Right lobe of liver (tissue), 6 donors: ENCODE measurements at regions not wholly inside any gene's neighbourhood (a gene's known extent, or its start where the extent isn't known, plus 50 kb on each side); places are given as distances from the start of the nearest gene placed in this dataset.

Experiments used
- ATAC-seq, 4 donors: fragments of 200-7000 bp; cut with Tn5 transposase; one replicate each; pipeline ENCODE4 v1.9.1; 2020; ENCODE audit warnings: mild to moderate bottlenecking in 4 of 4, moderate library complexity in 4 of 4
- DNase-seq, 3 donors: peaks; one replicate each; pipeline ENCODE4 v3.0.0-alpha.2; 2020
- H3K27ac ChIP-seq, 3 donors: fragments of 200-600 bp; one replicate each; pipeline ENCODE4 v1.8.0; 2022
- H3K27me3 ChIP-seq, 2 donors: fragments of 200-600 bp; one replicate each; pipeline ENCODE4 v1.8.0; 2022
- H3K36me3 ChIP-seq, 4 donors: fragments of 200-600 bp; sonication (generic) in 1 of 4; one replicate each; pipeline versions ENCODE4 v1.5.1 to v1.8.0; 2017 to 2022; ENCODE audit warnings: control low read depth in 1 of 4
- H3K4me1 ChIP-seq, 4 donors: fragments of 200-600 bp; sonication (generic) in 1 of 4; one replicate each; pipeline versions ENCODE4 v1.5.1 to v1.8.0; 2017 to 2022; ENCODE audit warnings: control low read depth in 1 of 4
- H3K4me3 ChIP-seq, 3 donors: fragments of 200-600 bp; one replicate each; pipeline ENCODE4 v1.8.0; 2022
- H3K9me3 ChIP-seq, 4 donors: fragments of 200-600 bp; sonication (generic) in 1 of 4; one replicate each; pipeline versions ENCODE4 v1.5.1 to v1.8.0; 2017 to 2022; ENCODE audit warnings: control low read depth in 1 of 4
- CTCF ChIP-seq, 4 donors: fragments of 200-600 bp in 3 of 4; fragments of 450-650 bp in 1 of 4; IDR thresholded peaks; one replicate each; pipeline versions ENCODE4 v1.5.1 to v1.8.0; 2016 to 2022; ENCODE audit warnings: antibody characterized with exemption in 4 of 4, mild to moderate bottlenecking in 2 of 4
- POLR2A ChIP-seq: fragments of 450-650 bp; IDR thresholded peaks from one replicate; pipeline ENCODE4 v1.6.1; 2017; ENCODE audit warnings: antibody characterized with exemption, mild to moderate bottlenecking
- WGBS: methylation state at CpG from one replicate; pipeline ENCODE4 v1.1.6; 2018; ENCODE audit warnings: low coverage, low lambda C conversion rate; ENCODE audit not compliant: insufficient coverage; ENCODE audit errors: missing lambda C conversion rate; 5-methylcytosine and 5-hydroxymethylcytosine counted together
- intact Hi-C, 2 donors: fragments of 100-400 bp; cut with DNase I; formaldehyde crosslinking; loops; one replicate each; pipeline versions ENCODE4 v1.11.2 to v1.14.1; 2022
- donor health status: DM: no; HTN: yes; CAD: no.
- donor health status: DM: no; HTN: no; CAD: no.
- donor health status: DM: no; HTN: no; CAD: no.
- donor health status: DM: no; HTN: yes; CAD: no.
- donor health status: DM: no; HTN: yes; CAD: no.

GRCh38 chr20:56121850-56122249, 116.5 kb upstream of the CBLN4 start:
- H3K27me3 ChIP-seq = no peaks in the 10 kb centered on the region
- WGBS = 67% methylated on average over 1 of the region's 1 CpG
- TF ChIP-seq CTCF (IDR thresholded peaks at IDR 0.05) = no peak
- TF ChIP-seq POLR2A = no peak
- no peaks in the 10 kb centered on the region for H3K36me3 ChIP-seq
- H3K4me1 ChIP-seq = no peaks in the 10 kb centered on the region
- intact Hi-C loops = no loop called here
- DNase-seq = no peak
- H3K4me3 ChIP-seq = no peak overlapping the region
- H3K27ac ChIP-seq = no peak overlapping the region
- ATAC-seq = no peak
- no peaks in the 10 kb centered on the region for H3K9me3 ChIP-seq

GRCh38 chr20:56143759-56144158, 104.8 kb upstream of the MC3R start:
- intact Hi-C loops = no loop called here
- DNase-seq (no peak), ATAC-seq (no peak)
- no peak overlapping the region for H3K27ac ChIP-seq
- H3K4me1 ChIP-seq = no peaks in the 10 kb centered on the region
- H3K4me3 ChIP-seq = no peak overlapping the region
- no peaks in the 10 kb centered on the region for H3K27me3 ChIP-seq
- no peak for TF ChIP-seq POLR2A
- 43% methylated on average over 4 of the region's 4 CpGs for WGBS
- no peaks in the 10 kb centered on the region for H3K36me3 ChIP-seq
- H3K9me3 ChIP-seq = no peaks in the 10 kb centered on the region

GRCh38 chr20:56151834-56152233, 96.7 kb upstream of the MC3R start:
- no peak for TF ChIP-seq CTCF (IDR thresholded peaks at IDR 0.05)
- no CpG with 5 or more reads among the region's 3 CpGs for WGBS
- Histone ChIP-seq H3K36me3 (no peaks in the 10 kb centered on the region), H3K27me3 (no peaks in the 10 kb centered on the region), H3K4me1 (no peaks in the 10 kb centered on the region), H3K9me3 (no peaks in the 10 kb centered on the region), H3K4me3 (no peak overlapping the region), H3K27ac (no peak overlapping the region)
- intact Hi-C loops = no loop called here
- ATAC-seq (no peak), DNase-seq (no peak)

GRCh38 chr20:56153926-56154325, 94.6 kb upstream of the MC3R start:
- 76% methylated on average over 5 of the region's 5 CpGs for WGBS
- TF ChIP-seq CTCF (IDR thresholded peaks at IDR 0.05) (no peak), POLR2A (no peak)

GRCh38 chr20:56155625-56156024, 92.9 kb upstream of the MC3R start:
- TF ChIP-seq POLR2A (no peak), CTCF (IDR thresholded peaks at IDR 0.05) (no peak)
- Histone ChIP-seq H3K27ac (no peak overlapping the region), H3K4me1 (peaks cover 0 to 14% (median 0%) of the 10 kb centered on the region in 4 donors), H3K27me3 (no peaks in the 10 kb centered on the region), H3K4me3 (no peak overlapping the region), H3K36me3 (no peaks in the 10 kb centered on the region), H3K9me3 (no peaks in the 10 kb centered on the region)
- 92% methylated on average over 4 of the region's 5 CpGs for WGBS
- ATAC-seq = no peak
- intact Hi-C loops = no loop called here
- DNase-seq = no peak

More at GRCh38 chr20:56153926-56154325, 94.6 kb upstream of the MC3R start:
- intact Hi-C loops = no loop called here
- Histone ChIP-seq H3K27me3 (no peaks in the 10 kb centered on the region), H3K4me3 (no peak overlapping the region), H3K4me1 (peaks cover 0 to 11% (median 0%) of the 10 kb centered on the region in 4 donors), H3K9me3 (no peaks in the 10 kb centered on the region), H3K36me3 (no peaks in the 10 kb centered on the region), H3K27ac (no peak overlapping the region)
- no peak for ATAC-seq
- DNase-seq = no peak
